GM13976 (cell line): ENCODE measurements at regions not wholly inside any gene's neighbourhood (a gene's known extent, or its start where the extent isn't known, plus 50 kb on each side); places are given as distances from the start of the nearest gene placed in this dataset.

Experiments
- DNase-seq: peaks from one replicate; pipeline ENCODE4 v3.0.0; 2012; ENCODE audit warnings: low spot score
- in situ Hi-C: fragments of 300-500 bp; cut with MboI; formaldehyde crosslinking; loops from one replicate; pipeline ENCODE4 v1.12.0; 2022; ENCODE audit warnings: low sequenced_read_pairs, mixed read lengths, inconsistent platforms; ENCODE audit not compliant: unreplicated experiment
- TF ChIP-seq, protein P1 (sequence below): IDR thresholded peaks from 2 replicates; pipeline ENCODE4 v1.5.1; 2012; ENCODE audit warnings: borderline replicate concordance, mild to moderate bottlenecking; ENCODE audit not compliant: insufficient read depth; ENCODE audit errors: extremely low read depth, missing control alignments, control extremely low read depth

DNA sequence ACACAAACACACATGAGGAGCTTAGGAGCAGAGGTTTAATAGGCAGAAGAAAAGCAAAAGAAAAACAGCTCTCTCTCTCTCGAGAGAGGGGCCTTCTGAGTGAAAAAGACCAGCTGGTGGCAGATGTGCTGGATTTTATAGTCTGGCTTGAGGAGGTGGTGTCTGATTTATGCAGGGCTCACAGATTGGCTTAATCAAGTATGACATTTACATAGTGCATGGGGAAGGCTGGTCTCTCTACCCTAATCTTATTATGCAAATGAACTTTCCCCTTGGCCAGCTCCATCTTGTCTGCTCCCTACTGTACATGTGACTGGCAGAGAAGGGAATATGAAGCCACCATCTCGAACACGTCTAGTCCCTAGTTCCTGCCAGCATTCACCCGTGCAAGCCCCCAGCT lies 219.5 kb upstream of the ZNF804B start:
- in situ Hi-C loops, result loop anchor here (25.0 kb wide), 1 partner anchor 297 kb away; no protein-coding TSS in a partner anchor
- no peak for DNase-seq
- TF ChIP-seq, protein P1, sequence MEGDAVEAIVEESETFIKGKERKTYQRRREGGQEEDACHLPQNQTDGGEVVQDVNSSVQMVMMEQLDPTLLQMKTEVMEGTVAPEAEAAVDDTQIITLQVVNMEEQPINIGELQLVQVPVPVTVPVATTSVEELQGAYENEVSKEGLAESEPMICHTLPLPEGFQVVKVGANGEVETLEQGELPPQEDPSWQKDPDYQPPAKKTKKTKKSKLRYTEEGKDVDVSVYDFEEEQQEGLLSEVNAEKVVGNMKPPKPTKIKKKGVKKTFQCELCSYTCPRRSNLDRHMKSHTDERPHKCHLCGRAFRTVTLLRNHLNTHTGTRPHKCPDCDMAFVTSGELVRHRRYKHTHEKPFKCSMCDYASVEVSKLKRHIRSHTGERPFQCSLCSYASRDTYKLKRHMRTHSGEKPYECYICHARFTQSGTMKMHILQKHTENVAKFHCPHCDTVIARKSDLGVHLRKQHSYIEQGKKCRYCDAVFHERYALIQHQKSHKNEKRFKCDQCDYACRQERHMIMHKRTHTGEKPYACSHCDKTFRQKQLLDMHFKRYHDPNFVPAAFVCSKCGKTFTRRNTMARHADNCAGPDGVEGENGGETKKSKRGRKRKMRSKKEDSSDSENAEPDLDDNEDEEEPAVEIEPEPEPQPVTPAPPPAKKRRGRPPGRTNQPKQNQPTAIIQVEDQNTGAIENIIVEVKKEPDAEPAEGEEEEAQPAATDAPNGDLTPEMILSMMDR, result no peak

DNA sequence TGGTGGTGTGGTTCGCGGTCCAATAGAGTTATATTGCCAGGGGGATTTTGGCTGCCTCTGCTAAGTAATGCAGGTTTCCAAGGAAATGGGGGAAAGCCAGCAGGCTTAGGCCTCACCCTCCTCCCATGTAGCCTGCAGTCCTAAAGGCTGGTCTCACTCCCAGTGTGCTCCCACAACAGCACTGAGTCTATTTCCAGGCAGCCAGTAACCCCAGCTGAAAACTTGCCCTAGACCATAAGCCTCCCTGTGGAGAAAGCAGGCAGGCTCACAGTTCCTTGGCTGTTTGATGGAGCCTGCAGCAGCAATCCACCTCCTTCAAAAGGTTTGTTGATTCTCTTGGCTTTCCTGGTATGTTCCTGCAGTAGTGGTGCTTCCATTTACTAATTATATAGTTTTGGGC lies 220.0 kb upstream of the ZNF804B start:
- DNase-seq, result no peak
- TF ChIP-seq, protein P1, result no peak
- in situ Hi-C loops, result loop anchor here (25.0 kb wide), 1 partner anchor 298 kb away; no protein-coding TSS in a partner anchor

DNA sequence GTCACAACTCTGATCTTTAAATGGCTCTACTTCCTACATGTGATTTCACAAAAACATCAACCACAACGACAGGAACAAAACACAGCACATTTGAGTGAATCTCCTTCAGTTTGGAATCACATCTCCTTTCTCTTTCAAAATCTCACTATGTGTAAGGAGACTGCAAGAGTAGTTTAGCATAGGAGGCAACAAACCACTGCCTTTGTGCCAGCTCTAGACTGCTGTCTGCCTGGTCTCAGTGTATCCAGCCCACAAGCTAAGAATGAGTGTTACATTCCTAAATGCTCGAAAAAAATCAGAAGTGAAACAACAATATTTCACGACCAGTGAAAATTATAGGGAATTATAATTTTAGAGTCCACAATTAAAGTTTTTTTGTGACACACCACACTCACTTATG lies 217.0 kb upstream of the STEAP4 start:
- TF ChIP-seq, protein P1, result no peak
- DNase-seq, result no peak
- in situ Hi-C loops, result no loop called here

DNA sequence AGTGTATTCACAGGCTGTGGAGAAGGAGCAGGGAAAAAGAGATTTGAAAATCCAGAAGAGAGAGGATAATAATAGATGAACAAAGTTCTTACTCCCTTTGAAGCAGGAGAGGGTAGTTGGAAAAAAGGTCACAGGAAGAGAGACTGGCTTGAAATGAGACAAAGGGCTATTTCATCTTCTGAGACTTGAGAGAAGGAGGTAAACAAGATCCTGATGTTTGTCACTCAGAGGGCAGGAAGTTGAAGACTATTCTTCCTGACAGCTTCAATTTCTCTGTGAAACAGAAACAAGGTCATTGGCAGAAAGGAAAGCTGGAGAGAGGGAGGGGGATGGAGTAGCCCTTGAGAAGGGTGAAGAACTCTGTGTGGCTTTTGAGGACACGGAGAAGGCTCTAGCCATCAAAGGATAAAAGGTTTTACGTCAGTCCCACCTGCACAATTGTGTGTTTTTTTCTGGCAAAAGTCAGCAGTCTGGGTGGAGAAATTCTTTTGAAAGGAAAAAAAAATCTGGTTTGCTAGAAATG lies 216.1 kb upstream of the STEAP4 start:
- in situ Hi-C loops, result no loop called here
- DNase-seq, result no peak
- TF ChIP-seq, protein P1, result no peak

DNA sequence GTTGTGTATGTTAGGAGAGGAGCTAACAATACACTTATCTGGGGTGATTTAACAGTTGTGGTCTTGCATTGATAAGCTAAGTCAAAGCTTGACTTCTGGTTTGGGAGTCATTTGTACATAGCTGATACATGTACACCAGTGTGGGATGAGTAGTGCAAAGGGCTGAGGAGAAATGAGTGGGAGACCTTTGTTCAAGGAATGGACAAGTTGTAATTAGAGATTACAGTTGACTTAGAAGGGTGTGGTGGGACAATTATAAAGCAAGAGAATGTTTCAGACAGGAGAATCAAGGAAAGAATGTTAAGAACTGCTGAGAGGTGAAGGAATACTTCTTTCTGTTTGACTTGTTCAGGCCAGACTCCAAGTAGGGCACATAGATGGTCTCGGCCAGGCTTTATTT lies 209.7 kb upstream of the STEAP4 start:
- in situ Hi-C loops, result no loop called here
- TF ChIP-seq, protein P1, result no peak
- DNase-seq, result no peak

DNA sequence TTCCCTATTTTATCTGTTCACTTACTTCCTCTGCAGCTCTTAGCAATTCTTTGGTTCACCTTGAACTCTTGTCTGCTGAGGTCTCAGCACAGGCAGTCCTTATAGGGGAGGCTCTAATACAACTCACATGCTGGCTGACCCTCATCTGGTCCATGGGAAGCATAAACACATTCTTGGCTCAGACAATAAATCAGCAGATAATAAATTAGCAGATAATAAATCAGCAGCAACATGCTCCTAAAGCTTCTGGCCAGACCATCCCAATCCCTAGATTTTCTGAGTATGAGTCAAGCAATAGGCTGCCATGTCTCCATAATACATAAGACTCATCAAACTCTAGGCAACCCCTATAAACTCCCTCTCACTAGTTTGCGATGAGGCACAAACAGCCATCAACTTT lies 208.6 kb upstream of the STEAP4 start:
- DNase-seq, result no peak
- in situ Hi-C loops, result no loop called here
- TF ChIP-seq, protein P1, result no peak
